Osteoblast (primary cell): ENCODE measurements at regions not wholly inside any gene's neighbourhood (a gene's known extent, or its start where the extent isn't known, plus 50 kb on each side); places are given as distances from the start of the nearest gene placed in this dataset.

Source experiments
- DNase-seq: peaks from one replicate; pipeline ENCODE4 v3.0.0; 2011; ENCODE audit warnings: low spot score, mixed read lengths; ENCODE audit not compliant: insufficient read length; ENCODE audit errors: missing footprints
- H2AFZ ChIP-seq: 2 replicates; pipeline ENCODE4 v1.6.0; 2011; ENCODE audit warnings: mild to moderate bottlenecking, low read length
- H3K27ac ChIP-seq: 2 replicates; pipeline ENCODE4 v1.5.1; 2011; ENCODE audit warnings: mild to moderate bottlenecking, low read depth, low read length, moderate library complexity
- H3K27me3 ChIP-seq: 2 replicates; pipeline ENCODE4 v1.6.0; 2012; ENCODE audit warnings: mild to moderate bottlenecking, control low read depth, inconsistent platforms, low read length, moderate library complexity; ENCODE audit not compliant: insufficient read depth
- H3K36me3 ChIP-seq: 2 replicates; pipeline ENCODE4 v1.5.1; 2011; ENCODE audit warnings: mild to moderate bottlenecking, low read length, control low read depth, moderate library complexity; ENCODE audit not compliant: insufficient read depth
- H3K4me1 ChIP-seq: 2 replicates; pipeline ENCODE4 v1.5.1; 2011; ENCODE audit warnings: mild to moderate bottlenecking, low read length, control low read depth, moderate library complexity; ENCODE audit not compliant: insufficient read depth
- H3K4me2 ChIP-seq: 2 replicates; pipeline ENCODE4 v1.6.0; 2011; ENCODE audit warnings: mild to moderate bottlenecking, low read length; ENCODE audit not compliant: insufficient read depth
- H3K4me3 ChIP-seq: fragments of 200-600 bp; sonication (generic); 3 replicates; pipeline ENCODE4 v1.5.1; 2012; ENCODE audit warnings: mild to moderate bottlenecking, low read length, inconsistent platforms; ENCODE audit not compliant: insufficient read depth
- H3K79me2 ChIP-seq: 2 replicates; pipeline ENCODE4 v1.6.0; 2012; ENCODE audit warnings: mild to moderate bottlenecking, low read length, control low read depth, inconsistent platforms; ENCODE audit not compliant: insufficient read depth
- H3K9me3 ChIP-seq: 2 replicates; pipeline ENCODE4 v1.5.1; 2011; ENCODE audit warnings: low read depth, low read length, control low read depth
- H4K20me1 ChIP-seq: 2 replicates; pipeline ENCODE4 v1.6.0; 2012; ENCODE audit warnings: mild to moderate bottlenecking, low read length, control low read depth; ENCODE audit not compliant: insufficient read depth
- CTCF ChIP-seq: IDR thresholded peaks from 2 replicates; pipeline ENCODE4 v1.5.1; 2011; ENCODE audit warnings: mild to moderate bottlenecking, low read depth, low read length, moderate library complexity; ENCODE audit errors: extremely low read depth

- Histone ChIP-seq H3K27ac (no peak overlapping the region), H3K4me3 (no peak overlapping the region), H2AFZ (no peak overlapping the region), H4K20me1 (no peaks in the 10 kb centered on the region), H3K27me3 (no peaks in the 10 kb centered on the region), H3K4me1 (no peaks in the 10 kb centered on the region), H3K4me2 (no peak overlapping the region), H3K9me3 (peaks cover 1% of the 10 kb centered on the region), H3K79me2 (no peaks in the 10 kb centered on the region), H3K36me3 (no peaks in the 10 kb centered on the region)
- no peak for TF ChIP-seq CTCF
- no peak for DNase-seq
Observed at GRCh38 chr10:83397806-83398205, 741.5 kb upstream of the GHITM start.

- H2AFZ ChIP-seq = no peak overlapping the region
Observed at GRCh38 chr10:83410570-83410969, 728.7 kb upstream of the GHITM start.

GRCh38 chr10:83425306-83425705 lies 714.0 kb upstream of the GHITM start:
- no peak overlapping the region for H2AFZ ChIP-seq
- H3K36me3 ChIP-seq = no peaks in the 10 kb centered on the region
- no peaks in the 10 kb centered on the region for H3K4me1 ChIP-seq
- H4K20me1 ChIP-seq = no peaks in the 10 kb centered on the region
- H3K4me2 ChIP-seq = no peak overlapping the region
- no peak for DNase-seq
- no peaks in the 10 kb centered on the region for H3K9me3 ChIP-seq
- no peaks in the 10 kb centered on the region for H3K27me3 ChIP-seq
- no peaks in the 10 kb centered on the region for H3K79me2 ChIP-seq
- TF ChIP-seq CTCF = no peak
- no peak overlapping the region for H3K4me3 ChIP-seq
- H3K27ac ChIP-seq = no peak overlapping the region

More at GRCh38 chr10:83410570-83410969, 728.7 kb upstream of the GHITM start:
- Histone ChIP-seq H3K9me3 (no peaks in the 10 kb centered on the region), H3K4me3 (no peak overlapping the region), H3K4me1 (no peaks in the 10 kb centered on the region), H4K20me1 (no peaks in the 10 kb centered on the region), H3K79me2 (no peaks in the 10 kb centered on the region), H3K27ac (no peak overlapping the region), H3K27me3 (no peaks in the 10 kb centered on the region), H3K4me2 (no peak overlapping the region), H3K36me3 (no peaks in the 10 kb centered on the region)
- no peak for TF ChIP-seq CTCF
- DNase-seq = no peak

- Histone ChIP-seq H3K4me1 (no peaks in the 10 kb centered on the region), H3K27me3 (no peaks in the 10 kb centered on the region), H3K4me2 (no peak overlapping the region), H3K9me3 (no peaks in the 10 kb centered on the region), H3K36me3 (no peaks in the 10 kb centered on the region), H3K27ac (no peak overlapping the region), H3K79me2 (no peaks in the 10 kb centered on the region), H2AFZ (no peak overlapping the region), H3K4me3 (no peak overlapping the region), H4K20me1 (no peaks in the 10 kb centered on the region)
- DNase-seq = no peak
- TF ChIP-seq CTCF = no peak
Observed at GRCh38 chr10:83427101-83427500, 712.2 kb upstream of the GHITM start.
